Glutamatergic neuron (in vitro differentiated cells): ENCODE measurements at regions not wholly inside any gene's neighbourhood (a gene's known extent, or its start where the extent isn't known, plus 50 kb on each side); places are given as distances from the start of the nearest gene placed in this dataset.

Source experiments
- DNase-seq: peaks from one replicate; pipeline ENCODE4 v3.0.0; 2022
- H3K27ac Mint-ChIP-seq: one replicate; pipeline ENCODE4 v1.8.0; 2020; ENCODE audit warnings: mild to moderate bottlenecking, mixed read lengths, inconsistent platforms; ENCODE audit not compliant: unreplicated experiment
- H3K27me3 Mint-ChIP-seq: one replicate; pipeline ENCODE4 v1.8.0; 2020; ENCODE audit warnings: mild to moderate bottlenecking, moderate library complexity, mixed read lengths, inconsistent platforms; ENCODE audit not compliant: unreplicated experiment
- H3K36me3 Mint-ChIP-seq: one replicate; pipeline ENCODE4 v1.8.0; 2020; ENCODE audit warnings: mild to moderate bottlenecking, mixed read lengths, inconsistent platforms; ENCODE audit not compliant: unreplicated experiment
- H3K4me1 Mint-ChIP-seq: one replicate; pipeline ENCODE4 v1.8.0; 2020; ENCODE audit warnings: mild to moderate bottlenecking, low read depth, mixed read lengths, inconsistent platforms; ENCODE audit not compliant: unreplicated experiment
- H3K4me3 Mint-ChIP-seq: one replicate; pipeline ENCODE4 v1.8.0; 2020; ENCODE audit warnings: mild to moderate bottlenecking, mixed read lengths, inconsistent platforms; ENCODE audit not compliant: unreplicated experiment
- H3K9me3 Mint-ChIP-seq: one replicate; pipeline ENCODE4 v1.8.0; 2020; ENCODE audit warnings: mild to moderate bottlenecking, moderate library complexity, mixed read lengths, inconsistent platforms; ENCODE audit not compliant: unreplicated experiment
- TF ChIP-seq, protein P1 (sequence below): fragments of 200-600 bp; sonication (generic); IDR thresholded peaks from one replicate; pipeline ENCODE4 v1.5.0; 2021; ENCODE audit not compliant: partially characterized antibody, unreplicated experiment

DNA sequence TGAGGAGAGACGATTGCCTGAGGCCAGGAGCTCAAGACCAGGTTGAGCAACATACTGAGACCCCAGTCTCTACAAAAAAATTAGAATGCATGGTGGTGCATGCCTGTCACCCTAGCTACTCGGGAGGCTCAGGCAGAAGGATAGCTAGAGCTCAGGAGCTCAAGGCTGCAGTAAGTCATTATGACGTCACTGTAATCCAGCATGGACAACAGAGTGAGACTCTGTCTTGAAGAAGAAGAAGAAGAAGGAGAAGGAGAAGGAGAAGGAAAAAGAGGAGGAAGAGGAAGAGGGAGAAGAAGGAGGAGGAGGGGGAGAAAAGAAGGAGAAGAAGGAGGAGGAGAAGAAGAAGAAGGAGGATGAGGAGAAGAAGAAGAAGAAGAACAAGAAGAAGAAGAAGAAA lies 519.1 kb downstream of the CDH9 start:
- Mint-ChIP-seq H3K4me1 (no peaks in the 10 kb centered on the region), H3K4me3 (no peak overlapping the region), H3K27ac (no peak overlapping the region), H3K9me3 (no peaks in the 10 kb centered on the region), H3K27me3 (no peaks in the 10 kb centered on the region), H3K36me3 (no peaks in the 10 kb centered on the region)
- no peak for DNase-seq
- TF ChIP-seq, protein P1, sequence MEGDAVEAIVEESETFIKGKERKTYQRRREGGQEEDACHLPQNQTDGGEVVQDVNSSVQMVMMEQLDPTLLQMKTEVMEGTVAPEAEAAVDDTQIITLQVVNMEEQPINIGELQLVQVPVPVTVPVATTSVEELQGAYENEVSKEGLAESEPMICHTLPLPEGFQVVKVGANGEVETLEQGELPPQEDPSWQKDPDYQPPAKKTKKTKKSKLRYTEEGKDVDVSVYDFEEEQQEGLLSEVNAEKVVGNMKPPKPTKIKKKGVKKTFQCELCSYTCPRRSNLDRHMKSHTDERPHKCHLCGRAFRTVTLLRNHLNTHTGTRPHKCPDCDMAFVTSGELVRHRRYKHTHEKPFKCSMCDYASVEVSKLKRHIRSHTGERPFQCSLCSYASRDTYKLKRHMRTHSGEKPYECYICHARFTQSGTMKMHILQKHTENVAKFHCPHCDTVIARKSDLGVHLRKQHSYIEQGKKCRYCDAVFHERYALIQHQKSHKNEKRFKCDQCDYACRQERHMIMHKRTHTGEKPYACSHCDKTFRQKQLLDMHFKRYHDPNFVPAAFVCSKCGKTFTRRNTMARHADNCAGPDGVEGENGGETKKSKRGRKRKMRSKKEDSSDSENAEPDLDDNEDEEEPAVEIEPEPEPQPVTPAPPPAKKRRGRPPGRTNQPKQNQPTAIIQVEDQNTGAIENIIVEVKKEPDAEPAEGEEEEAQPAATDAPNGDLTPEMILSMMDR, result no peak

DNA sequence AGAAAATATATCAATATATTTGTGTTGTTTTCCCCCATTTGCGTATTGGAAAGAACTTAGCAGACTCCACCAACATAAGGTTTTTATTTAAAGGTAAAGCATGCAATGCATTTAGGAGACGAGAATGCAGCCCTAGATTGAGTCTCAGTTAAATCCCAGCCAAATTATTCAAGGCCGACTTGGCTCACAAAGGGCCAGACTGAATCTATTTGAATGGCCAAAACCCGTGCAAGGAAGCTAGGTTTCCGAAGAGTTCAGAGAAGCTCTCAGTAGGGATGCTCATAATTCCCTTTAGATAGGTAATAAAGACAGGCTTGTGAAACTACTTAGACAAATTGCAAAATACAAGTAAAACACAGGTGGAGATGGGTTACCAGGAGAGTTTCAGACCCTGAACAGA lies 520.3 kb downstream of the CDH9 start:
- no peak overlapping the region for H3K4me3 Mint-ChIP-seq
- TF ChIP-seq, protein P1, result no peak
- H3K27me3 Mint-ChIP-seq, result no peaks in the 10 kb centered on the region
- no peaks in the 10 kb centered on the region for H3K36me3 Mint-ChIP-seq
- H3K4me1 Mint-ChIP-seq, result no peaks in the 10 kb centered on the region
- DNase-seq, result no peak
- no peaks in the 10 kb centered on the region for H3K9me3 Mint-ChIP-seq
- no peak overlapping the region for H3K27ac Mint-ChIP-seq

DNA sequence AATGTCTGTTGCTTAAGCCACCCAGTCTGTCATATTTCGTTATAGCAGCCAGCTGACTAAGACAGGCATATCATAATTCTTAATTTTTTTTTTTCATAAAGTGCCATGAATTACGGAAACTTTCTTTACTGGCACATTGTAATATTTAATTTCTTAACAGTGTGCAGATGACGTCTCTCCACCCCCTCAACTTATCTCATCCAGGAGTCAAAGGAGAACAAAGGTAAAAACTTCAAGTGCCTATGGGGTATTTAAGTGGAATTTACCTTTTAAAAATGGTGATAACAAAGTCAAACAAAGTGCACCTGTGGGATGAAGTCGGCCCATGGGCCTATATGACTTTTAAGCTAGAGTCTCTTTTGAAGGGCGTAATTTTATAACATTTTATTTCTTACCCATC lies 539.4 kb downstream of the CDH9 start:
- no peak overlapping the region for H3K27ac Mint-ChIP-seq
- no peak for DNase-seq
- H3K9me3 Mint-ChIP-seq, result no peaks in the 10 kb centered on the region
- H3K36me3 Mint-ChIP-seq, result no peaks in the 10 kb centered on the region
- peaks cover 6% of the 10 kb centered on the region for H3K4me1 Mint-ChIP-seq
- H3K27me3 Mint-ChIP-seq, result peaks cover 1% of the 10 kb centered on the region
- TF ChIP-seq, protein P1, result no peak
- H3K4me3 Mint-ChIP-seq, result no peak overlapping the region

DNA sequence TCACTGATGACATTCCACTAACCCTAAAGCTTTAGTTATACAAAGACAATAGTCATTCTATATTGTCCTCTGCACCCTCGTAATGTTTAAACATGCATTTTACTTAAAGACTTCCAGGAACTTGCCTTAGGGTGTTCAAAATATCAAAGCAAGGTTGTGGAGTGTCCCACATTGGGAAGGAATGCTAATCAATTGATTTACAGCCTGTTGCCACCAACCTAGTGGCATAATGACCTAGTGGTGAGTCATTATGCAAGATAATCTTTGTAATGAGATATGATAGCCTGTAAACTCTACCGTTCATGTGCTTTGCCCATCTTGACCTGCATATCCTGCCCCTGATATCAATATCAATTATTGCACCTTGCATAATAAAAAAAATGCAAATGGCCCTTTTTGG lies 542.9 kb downstream of the CDH9 start:
- peaks cover 4% of the 10 kb centered on the region for H3K9me3 Mint-ChIP-seq
- H3K4me3 Mint-ChIP-seq, result no peak overlapping the region
- no peak for DNase-seq
- H3K27ac Mint-ChIP-seq, result no peak overlapping the region
- no peaks in the 10 kb centered on the region for H3K4me1 Mint-ChIP-seq
- peaks cover 2% of the 10 kb centered on the region for H3K27me3 Mint-ChIP-seq
- TF ChIP-seq, protein P1, result no peak
- peaks cover 5% of the 10 kb centered on the region for H3K36me3 Mint-ChIP-seq

DNA sequence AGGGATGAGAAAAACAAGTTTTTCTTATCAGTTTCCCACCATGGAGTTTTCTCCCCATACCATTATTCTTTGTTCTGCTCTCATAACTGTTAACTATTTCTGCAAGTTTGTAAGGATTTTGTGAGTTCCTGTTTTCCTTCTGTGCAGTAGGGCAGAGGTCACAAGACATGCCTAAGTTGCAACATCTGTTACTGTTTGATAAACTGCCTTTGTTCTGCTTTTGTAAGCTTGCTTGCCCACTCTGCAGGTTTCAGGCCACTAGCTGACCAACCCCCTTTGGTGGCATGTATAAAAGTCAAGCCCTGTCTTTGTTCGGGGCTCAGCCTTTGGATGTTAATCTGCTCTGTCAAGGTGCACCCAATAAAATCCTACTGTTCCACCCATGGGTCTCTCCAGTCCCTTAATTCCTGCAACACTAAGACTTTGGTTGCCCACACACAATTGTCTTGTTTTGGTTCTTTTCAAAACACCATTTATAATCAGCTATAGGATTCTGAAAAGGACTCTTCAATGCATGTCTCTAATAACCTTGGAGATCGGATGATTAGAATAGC lies 545.4 kb downstream of the CDH9 start:
- Mint-ChIP-seq H3K4me3 (no peak overlapping the region), H3K36me3 (peaks cover 5% of the 10 kb centered on the region), H3K27ac (no peak overlapping the region), H3K9me3 (peaks cover 8% of the 10 kb centered on the region), H3K4me1 (no peaks in the 10 kb centered on the region), H3K27me3 (peaks cover 3% of the 10 kb centered on the region)
- DNase-seq, result no peak
- TF ChIP-seq, protein P1, result no peak
